SK-N-MC (cell line): ENCODE measurements at regions not wholly inside any gene's neighbourhood (a gene's known extent, or its start where the extent isn't known, plus 50 kb on each side); places are given as distances from the start of the nearest gene placed in this dataset.

Experiments used
- DNase-seq: peaks from one replicate; pipeline ENCODE4 v3.0.0-alpha.2; 2011; ENCODE audit warnings: low read depth, low spot score
- H3K27ac ChIP-seq: fragments of 200-600 bp; sonication (generic); 2 replicates; pipeline ENCODE4 v1.5.1; 2016; ENCODE audit warnings: mixed run types
- H3K36me3 ChIP-seq: fragments of 200-600 bp; sonication (generic); 2 replicates; pipeline ENCODE4 v1.6.1; 2017; ENCODE audit warnings: antibody characterized with exemption, low read length, mixed read lengths; ENCODE audit not compliant: insufficient read depth
- H3K4me3 ChIP-seq: fragments of 200-600 bp; sonication (generic); 2 replicates; pipeline ENCODE4 v1.5.1; 2016
- H3K9ac ChIP-seq: fragments of 200-600 bp; sonication (generic); 2 replicates; pipeline ENCODE4 v1.8.0; 2017; ENCODE audit warnings: mixed run types, mixed read lengths; ENCODE audit not compliant: insufficient read length
- H3K9me3 ChIP-seq: fragments of 200-600 bp; sonication (generic); 2 replicates; pipeline ENCODE4 v1.6.1; 2017; ENCODE audit warnings: low read depth, mild to moderate bottlenecking, antibody characterized with exemption, low read length, moderate library complexity, mixed read lengths
- EZH2 ChIP-seq: fragments of 200-600 bp; sonication (generic); IDR thresholded peaks from one replicate; pipeline ENCODE4 v1.6.1; 2017; ENCODE audit warnings: antibody characterized with exemption
- FOXP2 ChIP-seq: optimal IDR thresholded peaks from 2 replicates; pipeline ENCODE3; 2011; ENCODE audit warnings: mild to moderate bottlenecking, moderate library complexity; ENCODE audit not compliant: insufficient read depth; ENCODE audit errors: extremely low read length, control extremely low read depth
- POLR2AphosphoS5 ChIP-seq: IDR thresholded peaks from 2 replicates; pipeline ENCODE4 v1.6.1; 2012; ENCODE audit warnings: mild to moderate bottlenecking, low read depth, low read length, borderline replicate concordance

DNA sequence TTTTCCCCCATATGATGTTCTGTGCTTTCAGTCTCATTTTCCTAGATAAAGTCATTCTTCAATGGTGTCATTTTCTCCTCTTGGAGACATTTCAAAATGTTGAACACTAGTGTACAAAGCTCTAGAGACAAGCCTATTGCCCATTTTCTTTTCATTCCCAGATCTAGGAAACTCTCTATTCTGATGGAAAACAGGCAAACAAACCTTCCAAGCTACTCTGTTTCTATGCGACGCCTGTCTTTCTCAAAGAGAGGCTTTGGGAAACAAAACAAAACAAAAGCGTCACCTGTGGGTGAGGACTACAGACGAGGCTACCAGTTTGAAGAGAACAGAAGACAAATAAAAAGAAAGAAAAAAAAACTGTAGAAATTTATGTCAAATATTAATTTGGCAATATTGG lies 311.0 kb downstream of the CBLN2 start:
- no peaks in the 10 kb centered on the region for H3K36me3 ChIP-seq
- H3K9ac ChIP-seq, result no peak overlapping the region
- H3K27ac ChIP-seq, result no peak overlapping the region
- no peak for DNase-seq
- H3K4me3 ChIP-seq, result no peak overlapping the region
- H3K9me3 ChIP-seq, result no peaks in the 10 kb centered on the region
- TF ChIP-seq FOXP2 (no peak), EZH2 (no peak), POLR2AphosphoS5 (no peak)

DNA sequence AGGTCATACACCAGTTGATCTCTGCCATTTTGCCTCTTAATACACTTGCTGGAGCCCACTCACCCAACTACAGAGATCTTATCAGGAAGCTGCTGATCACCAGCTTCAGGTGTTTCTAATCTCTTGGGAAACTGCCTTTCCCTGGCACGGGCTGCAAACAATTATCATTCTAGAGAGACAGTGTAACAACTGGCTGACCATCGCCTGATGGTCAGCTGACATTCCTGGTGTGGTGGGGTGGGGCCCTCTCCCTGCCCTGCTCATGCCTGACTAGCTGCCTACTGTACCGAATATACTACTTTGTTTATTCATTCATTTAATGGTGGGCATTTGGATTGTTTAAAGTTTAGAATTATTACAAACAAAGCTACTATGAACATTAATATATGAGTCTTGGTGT lies 311.5 kb downstream of the CBLN2 start:
- Histone ChIP-seq H3K36me3 (no peaks in the 10 kb centered on the region), H3K9ac (no peak overlapping the region), H3K9me3 (no peaks in the 10 kb centered on the region), H3K4me3 (no peak overlapping the region), H3K27ac (no peak overlapping the region)
- no peak for DNase-seq
- TF ChIP-seq FOXP2 (no peak), EZH2 (no peak), POLR2AphosphoS5 (no peak)

DNA sequence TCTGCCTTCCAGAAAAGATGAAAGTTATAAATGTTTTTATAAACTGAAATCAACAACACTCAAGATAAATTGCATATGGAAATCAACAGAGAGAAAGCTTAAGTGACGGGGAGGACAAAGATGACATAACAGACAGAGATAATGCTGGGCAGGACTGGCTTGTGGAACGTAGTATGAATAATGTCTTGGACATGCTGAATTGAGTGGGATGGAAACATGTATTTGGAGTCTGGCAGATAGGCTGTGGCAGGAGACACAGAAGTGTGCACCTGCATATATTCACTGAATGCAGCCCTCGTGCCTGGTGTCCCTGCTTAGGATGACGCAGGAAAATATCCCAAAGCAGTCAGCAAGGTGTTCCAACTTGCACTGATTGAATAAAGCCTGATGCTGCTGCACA lies 318.2 kb downstream of the CBLN2 start:
- no peaks in the 10 kb centered on the region for H3K9me3 ChIP-seq
- no peak for TF ChIP-seq POLR2AphosphoS5
- no peak for TF ChIP-seq FOXP2
- H3K36me3 ChIP-seq, result no peaks in the 10 kb centered on the region
- no peak overlapping the region for H3K27ac ChIP-seq
- no peak overlapping the region for H3K9ac ChIP-seq
- no peak for DNase-seq
- no peak overlapping the region for H3K4me3 ChIP-seq

DNA sequence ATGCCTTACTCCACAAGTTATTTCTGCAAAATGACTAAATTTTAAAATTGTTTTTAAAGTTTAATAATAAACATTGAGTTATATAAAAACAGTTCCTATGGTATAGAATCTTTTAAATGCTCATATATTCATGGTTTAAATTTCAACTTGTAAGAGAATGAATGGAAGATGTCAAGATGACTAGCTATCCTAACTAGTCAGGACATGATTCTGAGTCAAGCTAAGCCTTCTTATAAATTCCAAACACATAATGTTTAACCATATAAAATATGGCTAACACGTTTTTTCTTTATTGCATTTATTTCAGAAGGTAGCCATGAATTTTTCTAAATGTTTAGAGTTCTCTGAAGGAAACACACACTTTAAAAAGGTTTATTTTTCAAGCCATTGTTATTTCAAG lies 320.4 kb downstream of the CBLN2 start:
- TF ChIP-seq FOXP2 (no peak), POLR2AphosphoS5 (no peak), EZH2 (no peak)
- H3K4me3 ChIP-seq, result no peak overlapping the region
- DNase-seq, result no peak
- H3K9me3 ChIP-seq, result no peaks in the 10 kb centered on the region
- no peak overlapping the region for H3K27ac ChIP-seq
- H3K9ac ChIP-seq, result no peak overlapping the region
- no peaks in the 10 kb centered on the region for H3K36me3 ChIP-seq

DNA sequence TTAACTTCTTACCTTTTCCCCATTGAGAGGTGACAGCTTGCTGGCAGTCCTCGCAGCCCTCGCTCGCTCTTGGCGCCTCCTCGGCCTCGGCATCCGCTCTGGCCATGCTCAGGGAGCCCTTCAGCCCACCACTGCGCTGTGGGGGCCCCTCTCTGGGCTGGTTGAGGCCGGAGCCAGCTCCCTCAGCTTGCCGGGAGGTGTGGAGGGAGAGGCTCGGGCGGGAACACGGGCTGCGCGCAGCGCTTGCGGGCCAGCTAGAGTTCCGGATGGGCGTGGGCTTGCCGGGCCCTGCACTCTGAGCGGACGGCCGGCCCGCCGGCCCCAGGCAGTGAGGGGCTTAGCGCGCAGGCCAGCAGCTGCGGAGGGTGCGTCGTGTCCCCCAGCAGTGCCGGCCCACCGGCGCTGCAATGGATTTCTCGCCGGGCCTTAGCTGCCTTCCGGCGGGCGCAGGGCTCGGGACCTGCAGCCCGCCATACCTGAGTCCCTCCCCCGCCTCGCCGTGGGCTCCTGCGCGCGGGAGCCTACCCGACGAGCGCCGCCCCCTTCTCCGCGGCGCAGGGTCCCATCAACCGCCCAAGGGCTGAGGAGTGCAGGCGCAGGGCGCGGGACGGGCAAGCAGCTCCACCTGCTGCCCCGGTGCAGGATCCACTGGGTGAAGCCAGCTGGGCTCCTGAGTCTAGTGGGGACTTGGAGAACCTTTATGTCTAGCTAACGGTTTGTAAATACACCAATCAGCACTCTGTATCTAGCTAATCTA lies 335.0 kb downstream of the CBLN2 start:
- Histone ChIP-seq H3K27ac (no peak overlapping the region), H3K9me3 (no peaks in the 10 kb centered on the region), H3K9ac (no peak overlapping the region), H3K4me3 (no peak overlapping the region), H3K36me3 (no peaks in the 10 kb centered on the region)
- no peak for DNase-seq
- TF ChIP-seq EZH2 (no peak), FOXP2 (no peak), POLR2AphosphoS5 (no peak)

DNA sequence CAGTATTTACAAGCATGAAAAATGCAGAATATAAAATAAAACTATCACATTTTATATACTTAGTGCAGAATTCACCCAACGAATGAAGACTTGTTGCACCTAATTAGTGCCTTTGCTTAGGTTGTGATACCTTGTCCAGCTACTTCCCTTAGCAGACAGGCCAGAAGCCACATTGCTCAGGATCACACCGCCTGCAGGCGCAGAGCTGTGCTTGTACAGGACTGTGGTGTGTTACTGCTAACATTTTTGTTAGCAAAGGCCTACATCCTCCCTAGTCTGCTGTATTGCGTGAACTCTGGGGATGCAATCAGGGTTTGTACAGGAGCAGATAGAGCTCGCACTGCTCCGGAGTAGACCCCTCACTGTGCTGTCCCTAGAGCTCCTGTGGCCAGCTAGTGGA lies 336.9 kb downstream of the CBLN2 start:
- no peak for TF ChIP-seq POLR2AphosphoS5
- TF ChIP-seq FOXP2, result no peak
- TF ChIP-seq EZH2, result no peak
- no peak for DNase-seq

DNA sequence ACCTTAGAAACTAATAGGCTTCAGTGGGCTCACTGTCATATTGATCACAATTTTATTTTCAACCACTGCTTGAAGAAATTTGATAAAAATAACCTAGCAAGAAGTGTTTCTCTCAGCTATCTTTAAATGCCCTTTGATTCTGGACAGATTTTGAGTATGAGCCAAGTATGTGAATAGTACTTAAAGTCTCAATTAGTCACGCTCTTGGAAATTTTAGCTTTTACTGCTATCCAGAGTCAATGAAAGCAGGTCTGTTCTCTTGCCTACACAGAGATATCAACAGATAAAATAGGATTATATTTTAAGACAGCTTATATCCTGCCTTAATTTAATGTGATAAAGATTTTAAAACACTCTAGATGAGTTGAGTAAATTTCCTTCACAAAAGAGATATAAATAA lies 337.3 kb downstream of the CBLN2 start:
- H3K27ac ChIP-seq, result no peak overlapping the region
- no peak overlapping the region for H3K4me3 ChIP-seq
- no peaks in the 10 kb centered on the region for H3K36me3 ChIP-seq
- no peaks in the 10 kb centered on the region for H3K9me3 ChIP-seq
- no peak overlapping the region for H3K9ac ChIP-seq
- TF ChIP-seq FOXP2 (no peak), EZH2 (no peak), POLR2AphosphoS5 (no peak)
- DNase-seq, result peak; percentile 48

More for the DNA sequence above, 336.9 kb downstream of the CBLN2 start:
- no peaks in the 10 kb centered on the region for H3K9me3 ChIP-seq
- no peak overlapping the region for H3K9ac ChIP-seq
- H3K27ac ChIP-seq, result no peak overlapping the region
- no peaks in the 10 kb centered on the region for H3K36me3 ChIP-seq
- H3K4me3 ChIP-seq, result no peak overlapping the region

DNA sequence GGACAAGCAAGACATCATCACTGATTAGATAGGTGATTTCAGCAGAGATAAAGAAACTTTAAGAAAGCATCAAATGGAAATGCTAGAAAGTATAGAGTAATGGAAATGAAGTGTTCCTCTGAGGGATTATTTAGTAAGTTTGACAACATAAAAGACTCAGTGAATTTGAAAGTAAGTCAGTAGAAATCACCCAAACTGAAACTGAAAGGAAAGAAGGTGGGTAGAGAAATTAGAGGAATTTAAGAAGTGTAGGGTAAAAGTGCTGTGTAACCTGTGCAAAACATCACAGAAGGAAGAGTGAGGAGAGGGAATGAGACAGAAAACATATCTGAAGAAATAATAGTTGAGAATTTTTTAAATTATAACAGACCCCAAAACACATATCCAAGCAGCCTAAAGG lies 343.1 kb downstream of the CBLN2 start:
- TF ChIP-seq FOXP2 (no peak), POLR2AphosphoS5 (no peak), EZH2 (no peak)
- DNase-seq, result no peak
- H3K4me3 ChIP-seq, result no peak overlapping the region

DNA sequence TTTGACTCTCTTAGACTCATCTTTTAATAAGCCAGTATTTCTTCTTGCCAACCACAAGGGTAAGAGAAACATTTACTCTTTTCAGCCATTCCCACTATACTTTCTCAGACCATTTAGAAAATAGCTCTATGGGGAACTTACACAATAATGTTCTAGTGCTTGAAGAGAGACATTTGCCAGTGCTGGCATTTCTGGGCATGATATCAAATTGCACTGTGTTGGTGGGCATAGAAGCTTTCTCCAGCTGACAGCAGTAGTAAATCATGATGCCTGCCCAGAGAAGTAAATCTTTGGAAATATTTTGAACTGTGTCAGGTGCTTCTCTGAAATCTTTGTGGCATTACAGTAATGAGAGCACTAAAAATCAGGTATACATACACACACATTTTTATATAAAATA lies 346.6 kb downstream of the CBLN2 start:
- no peaks in the 10 kb centered on the region for H3K36me3 ChIP-seq
- TF ChIP-seq FOXP2, result no peak
- TF ChIP-seq POLR2AphosphoS5, result no peak
- TF ChIP-seq EZH2, result no peak
- no peak overlapping the region for H3K27ac ChIP-seq

More for the DNA sequence above, 343.1 kb downstream of the CBLN2 start:
- Histone ChIP-seq H3K27ac (no peak overlapping the region), H3K36me3 (no peaks in the 10 kb centered on the region), H3K9ac (no peak overlapping the region), H3K9me3 (no peaks in the 10 kb centered on the region)

More for the DNA sequence above, 346.6 kb downstream of the CBLN2 start:
- no peak for DNase-seq
- H3K4me3 ChIP-seq, result no peak overlapping the region
- H3K9me3 ChIP-seq, result no peaks in the 10 kb centered on the region
- H3K9ac ChIP-seq, result no peak overlapping the region
